CD4-positive, alpha-beta T cell treated with Interleukin-15 for 4 hours (primary cell): ENCODE measurements at regions not wholly inside any gene's neighbourhood (a gene's known extent, or its start where the extent isn't known, plus 50 kb on each side); places are given as distances from the start of the nearest gene placed in this dataset.
"Not testable (repeated sequence)": the region's sequence is repeated elsewhere in the genome, so short reads cannot be mapped to it uniquely, and the experiment has no call there.

ENCODE experiments used
- DNase-seq: peaks from one replicate; pipeline ENCODE4 v3.0.0-alpha.2; 2020; ENCODE audit warnings: low spot score

DNA sequence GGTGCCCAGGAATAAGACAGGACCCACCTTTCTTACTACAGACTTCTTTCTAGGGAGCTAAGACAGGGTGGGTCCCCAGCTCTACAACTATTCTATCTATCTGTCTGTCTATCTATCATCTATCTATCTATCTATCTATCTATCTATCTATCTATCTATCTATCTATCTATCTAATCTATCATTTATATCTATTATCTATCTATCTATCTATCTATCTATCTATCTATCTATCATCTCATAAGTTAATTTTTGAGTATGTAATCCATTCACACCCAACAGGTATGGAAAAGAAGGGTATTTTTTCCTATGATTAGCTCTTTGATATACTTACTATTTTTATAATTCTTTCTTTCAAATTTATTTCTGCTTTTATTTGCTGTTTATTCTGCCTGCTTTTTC, 55.9 kb downstream of the BAMBI start:
- no peak for DNase-seq

DNA sequence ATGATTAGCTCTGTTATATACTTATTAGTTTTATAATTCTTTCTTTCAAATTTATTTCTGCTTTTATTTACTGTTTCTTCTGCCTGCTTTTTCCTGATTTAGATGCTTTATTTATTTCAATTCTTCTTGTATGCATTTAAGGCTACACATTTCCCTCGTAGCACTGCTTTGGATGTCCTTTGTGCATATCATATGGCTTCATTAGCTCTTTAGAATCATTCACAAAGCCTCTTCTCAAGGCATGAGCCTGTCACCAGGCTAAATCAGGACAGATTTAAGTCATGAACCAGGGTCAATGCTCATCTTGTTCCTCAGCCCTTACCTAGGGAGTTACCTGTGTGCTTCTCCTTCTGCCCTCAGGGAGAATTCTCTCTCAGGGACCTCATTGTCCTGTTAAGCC, 56.3 kb downstream of the BAMBI start:
- DNase-seq, result no peak

GRCh38 chr10:28734938-28735759, 57.8 kb downstream of the BAMBI start:
- no peak for DNase-seq

- DNase-seq, result no peak
Observed at GRCh38 chr10:28737096-28737495, 59.8 kb downstream of the BAMBI start.

GRCh38 chr10:28738200-28738599, 60.9 kb downstream of the BAMBI start:
- DNase-seq, result no peak

- DNase-seq, result no peak
Observed at GRCh38 chr10:28743576-28743975, 66.3 kb downstream of the BAMBI start.

DNA sequence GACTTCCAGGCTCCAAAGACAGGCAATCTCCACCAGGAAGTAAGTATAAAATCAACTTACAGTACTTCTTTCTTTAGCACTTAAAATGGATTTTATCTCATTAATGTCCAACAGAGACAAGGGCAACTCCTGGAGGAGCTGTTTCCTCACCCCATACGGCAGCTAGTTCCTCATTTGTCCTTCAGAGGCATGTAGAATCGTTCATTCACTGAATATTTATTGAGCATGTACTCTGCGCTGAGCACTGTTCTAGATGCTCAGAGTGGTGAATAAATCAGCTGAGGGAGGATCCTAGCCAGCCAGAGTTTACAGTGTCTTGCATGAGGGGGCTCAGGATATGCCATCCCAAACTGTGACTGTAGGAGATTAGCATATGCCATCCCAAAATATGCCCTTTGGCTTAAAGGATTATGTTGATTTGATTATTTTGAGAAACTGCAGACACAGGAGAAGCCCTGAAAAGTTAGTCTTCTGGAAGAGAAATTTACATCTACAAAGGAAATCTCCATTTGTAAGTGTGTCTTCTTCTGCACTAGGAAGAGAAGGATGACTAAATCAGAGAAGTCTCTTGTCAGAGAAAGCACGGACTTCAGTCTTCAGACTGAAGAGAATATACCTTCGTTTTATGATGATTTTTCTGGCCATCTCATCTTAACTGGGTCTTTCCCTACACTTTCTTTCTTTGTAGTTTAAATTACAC, 66.9 kb downstream of the BAMBI start:
- DNase-seq, result no peak

- DNase-seq, result no peak
Observed at GRCh38 chr10:28754930-28755718, 77.8 kb downstream of the BAMBI start.

GRCh38 chr10:28761084-28761846, 83.9 kb downstream of the BAMBI start:
- DNase-seq, result no peak

DNA sequence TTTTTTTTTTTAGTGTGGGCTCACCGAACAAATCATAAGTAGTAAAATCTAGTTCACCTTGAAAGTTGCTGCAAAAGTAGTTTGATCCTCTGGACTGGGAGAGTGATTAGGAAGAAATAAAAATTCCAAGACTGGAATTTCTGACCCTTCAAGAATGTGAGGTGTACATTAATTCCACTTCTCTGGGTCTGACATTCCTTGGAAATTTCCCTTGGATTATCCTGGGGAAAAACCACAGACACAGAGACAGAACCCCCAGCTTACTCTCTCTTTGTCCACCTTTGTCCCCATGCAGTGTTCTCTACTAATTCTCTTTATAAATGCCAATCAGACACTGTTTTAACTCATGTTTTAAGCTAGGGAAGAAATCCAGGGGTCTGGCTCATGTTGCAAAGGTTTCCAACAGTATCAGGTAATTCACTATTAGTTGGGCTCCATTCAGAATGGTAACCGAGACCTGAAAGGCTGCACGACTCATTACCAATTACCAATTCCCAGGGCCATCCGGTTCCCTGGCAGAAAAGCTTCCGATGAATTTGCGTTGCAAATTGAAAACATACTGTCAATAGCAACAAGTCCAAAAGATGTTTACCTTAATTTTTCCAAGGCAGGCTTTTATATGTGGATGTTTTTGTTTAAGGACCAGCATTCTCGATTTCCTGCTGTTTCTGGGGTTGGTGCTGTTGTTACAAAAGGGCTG, 86.3 kb downstream of the BAMBI start:
- DNase-seq, result no peak

- no peak for DNase-seq
Observed at GRCh38 chr10:28765641-28766040, 88.3 kb downstream of the BAMBI start.

GRCh38 chr10:28768227-28768626, 90.9 kb downstream of the BAMBI start:
- no peak for DNase-seq

DNA sequence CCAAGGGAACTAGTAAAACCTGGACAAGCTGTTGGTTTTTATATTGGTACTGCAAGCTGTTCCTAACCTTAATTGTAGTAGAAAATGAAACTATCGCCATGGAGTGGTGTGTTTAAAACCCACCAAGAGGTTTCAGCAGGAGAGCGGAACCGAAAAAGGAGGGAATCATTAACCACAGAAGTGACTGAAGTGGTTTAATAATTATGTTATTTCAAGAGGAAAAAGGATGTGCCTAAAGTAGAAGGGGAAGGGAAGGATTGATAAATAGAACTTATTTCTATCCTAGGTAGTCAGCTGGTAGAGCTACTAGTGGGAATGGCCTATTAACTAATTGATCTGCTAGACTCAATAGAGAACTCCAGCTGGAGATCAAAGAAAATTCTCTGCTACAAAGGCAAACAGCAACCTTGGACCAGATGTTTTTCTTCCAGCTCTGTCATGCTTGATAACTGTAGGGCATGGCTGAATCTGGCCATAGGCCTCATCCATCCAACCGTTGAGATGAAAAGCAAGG, 91.8 kb downstream of the BAMBI start:
- no peak for DNase-seq

DNA sequence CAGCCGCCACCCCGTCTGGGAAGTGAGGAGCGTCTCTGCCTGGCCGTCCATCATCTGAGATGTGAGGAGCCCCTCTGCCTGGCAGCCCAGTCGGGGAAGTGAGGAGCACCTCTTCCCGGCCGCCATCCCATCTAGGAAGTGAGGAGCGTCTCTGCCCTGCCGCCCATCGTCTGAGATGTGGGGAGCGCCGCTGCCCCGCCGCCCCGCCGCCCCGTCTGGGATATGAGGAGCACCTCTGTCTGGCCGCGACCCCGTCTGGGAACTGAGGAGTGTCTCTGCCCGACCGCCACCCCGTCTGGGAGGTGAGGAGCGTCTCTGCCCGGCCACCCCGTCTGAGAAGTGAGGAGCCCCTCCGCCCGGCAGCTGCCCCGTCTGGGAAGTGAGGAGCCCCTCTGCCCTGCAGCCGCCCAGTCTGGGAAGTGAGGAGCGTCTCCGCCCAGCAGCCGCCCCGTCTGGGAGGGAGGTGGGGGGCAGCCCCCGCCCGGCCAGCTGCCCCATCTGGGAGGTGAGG, 94.3 kb downstream of the BAMBI start:
- not testable (repeated sequence) for DNase-seq

GRCh38 chr10:28774051-28774995, 97.0 kb downstream of the BAMBI start:
- no peak for DNase-seq

- DNase-seq, result no peak
Observed at GRCh38 chr10:28775773-28776172, 98.5 kb downstream of the BAMBI start.

DNA sequence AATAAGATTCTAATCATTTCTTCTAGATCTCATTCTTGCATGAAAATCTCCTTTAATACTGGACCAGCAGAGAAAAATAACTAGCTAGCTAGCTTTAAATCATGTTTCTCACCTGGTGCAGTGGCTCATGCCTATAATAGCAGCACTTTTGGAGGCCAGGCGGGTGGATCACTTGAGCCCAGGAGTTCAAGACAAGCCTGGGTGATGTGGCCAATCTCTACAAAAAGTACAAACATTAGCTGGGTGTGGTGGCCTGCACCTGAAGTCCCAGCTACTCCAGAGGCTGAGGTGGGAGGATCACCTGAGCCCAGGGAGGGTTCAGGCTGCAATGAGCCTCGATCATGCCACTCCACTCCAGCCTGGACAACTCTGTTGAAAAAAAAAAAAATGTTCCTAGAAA, 99.2 kb downstream of the BAMBI start:
- no peak for DNase-seq

- DNase-seq, result no peak
Observed at GRCh38 chr10:28777911-28778310, 100.6 kb downstream of the BAMBI start.

DNA sequence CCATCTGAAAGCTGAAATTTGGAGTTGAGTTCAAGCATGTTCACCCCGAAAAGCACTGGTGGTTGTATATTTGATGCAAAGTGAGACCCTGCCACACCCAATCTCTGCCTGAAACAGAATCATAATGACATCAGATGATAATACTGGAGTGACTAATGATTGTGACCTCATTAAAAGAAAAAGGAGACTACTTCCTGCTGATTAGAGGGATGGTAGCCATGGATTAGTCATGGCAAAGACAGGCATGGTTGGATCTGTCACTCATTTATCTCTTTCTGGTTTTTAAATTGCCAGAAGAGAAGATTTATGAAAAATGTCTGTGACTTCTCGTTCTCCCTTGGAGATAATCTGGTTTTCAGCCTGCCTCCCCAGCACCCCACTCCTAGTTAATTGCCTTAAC, 101.2 kb downstream of the BAMBI start:
- no peak for DNase-seq

- no peak for DNase-seq
Observed at GRCh38 chr10:28781296-28781695, 104.0 kb downstream of the BAMBI start.
